ENCODE measurements at regions not wholly inside any gene's neighbourhood (a gene's known extent, or its start where the extent isn't known, plus 50 kb on each side); places are given as distances from the start of the nearest gene placed in this dataset.

DNA sequence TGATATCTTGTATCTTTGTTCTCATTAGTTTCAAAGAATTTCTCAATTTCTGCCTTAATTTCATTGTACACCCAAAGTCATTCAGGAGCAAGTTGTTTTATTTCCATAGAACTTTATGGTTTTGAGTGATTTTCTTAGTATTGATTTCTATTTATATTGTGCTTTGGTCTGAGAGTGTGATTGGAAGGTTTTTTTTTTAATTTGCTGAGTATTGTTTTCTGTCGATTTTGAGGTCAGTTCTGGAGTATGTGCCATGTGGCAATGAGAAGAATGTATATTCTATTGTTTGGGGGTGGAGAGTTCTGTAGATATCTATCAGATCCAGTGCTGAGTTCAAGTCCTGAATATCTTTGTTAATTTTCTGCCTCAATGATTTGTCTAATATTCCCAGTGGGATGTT is 138.4 kb downstream of the MOBP start:
- H2AK9ac ChIP-seq (replicated peaks; ENCODE audit: low read depth, low read length, poor library complexity): no peak overlapping the region
- no peak overlapping the region for H2AFZ ChIP-seq (replicated peaks; ENCODE audit: low read length, poor library complexity)
- no peak overlapping the region for H3K27ac ChIP-seq (ENCODE audit: insufficient read depth, low read length)
- H3K4me1 ChIP-seq (ENCODE audit: control insufficient read depth, insufficient read depth, low read length): no peaks in the 10 kb centered on the region
- H3K27me3 ChIP-seq (ENCODE audit: control insufficient read depth, insufficient read depth, low read length): no peaks in the 10 kb centered on the region
- no peak overlapping the region for H3K56ac ChIP-seq (ENCODE audit: extremely low read depth, insufficient read depth, low read length)
- no peak overlapping the region for H3K23ac ChIP-seq (ENCODE audit: low read depth, low read length)
- no peak overlapping the region for H2BK5ac ChIP-seq (ENCODE audit: low read depth, low read length, poor library complexity, severe bottlenecking)
- H4K8ac ChIP-seq (ENCODE audit: low read depth in 2 of 2, low read length in 2 of 2): no peak overlapping the region
- no peaks in the 10 kb centered on the region for H3K36me3 ChIP-seq (ENCODE audit: control insufficient read depth, insufficient read depth, low read length)
- H3K9ac ChIP-seq (ENCODE audit: low read depth, low read length): no peak overlapping the region
- dilution Hi-C loops (cut with HindIII; ENCODE audit: low sequenced_read_pairs, unreplicated experiment) (no loop called here), in situ Hi-C loops (cut with MboI; ENCODE audit: low sequenced_read_pairs) (no loop called here), intact Hi-C loops (cut with micrococcal nuclease) (no loop called here)
- H2BK20ac ChIP-seq (ENCODE audit: low read depth, low read length): no peak overlapping the region
- no peaks in the 10 kb centered on the region for H3K9me1 ChIP-seq (ENCODE audit: insufficient read depth, low read length)
- ChIA-PET POLR2A (ENCODE audit: unreplicated experiment) (no interaction called here), CTCF (no interaction called here)
- no peak overlapping the region for H2BK120ac ChIP-seq (ENCODE audit: low read depth, low read length)
- H2BK15ac ChIP-seq (ENCODE audit: low read depth, low read length): no peak overlapping the region
- H3K4me3 ChIP-seq (ENCODE audit: insufficient read depth, low read depth, low read length): no peak overlapping the region
- TF ChIP-seq FOS (IDR thresholded peaks at IDR 0.05; ENCODE audit: low read depth, low read length): no peak
- no peak for TF ChIP-seq RCOR1 (IDR thresholded peaks at IDR 0.05; ENCODE audit: insufficient replicate concordance, low read length)
- no peak for TF ChIP-seq MAZ (IDR thresholded peaks at IDR 0.05; ENCODE audit: borderline replicate concordance, low read depth, low read length)
- no peak for TF ChIP-seq NFE2L2 (IDR thresholded peaks at IDR 0.05; ENCODE audit: low read depth, low read length)
- TF ChIP-seq SMC3 (IDR thresholded peaks at IDR 0.05; ENCODE audit: low read depth, low read length): no peak
- TF ChIP-seq CTCF (conservative IDR thresholded peaks at IDR 0.05; ENCODE audit: low read depth, low read length): no peak
- no peak for TF ChIP-seq RAD21 (IDR thresholded peaks at IDR 0.05; ENCODE audit: low read length)
- no peak for TF ChIP-seq RFX5 (IDR thresholded peaks at IDR 0.05; ENCODE audit: low read depth, low read length)
- TF ChIP-seq USF2 (IDR thresholded peaks at IDR 0.05; ENCODE audit: low read depth, low read length): no peak
- no peak for TF ChIP-seq POLR2A (IDR thresholded peaks at IDR 0.05; ENCODE audit: low read depth, low read length)
- no peak for TF ChIP-seq CEBPB (IDR thresholded peaks at IDR 0.05; ENCODE audit: low read depth, low read length)
- TF ChIP-seq BHLHE40 (IDR thresholded peaks at IDR 0.05; ENCODE audit: low read depth, low read length): no peak
- no peak for TF ChIP-seq CHD1 (IDR thresholded peaks at IDR 0.05; ENCODE audit: low read depth, low read length)
- no peak for TF ChIP-seq MXI1 (IDR thresholded peaks at IDR 0.05; ENCODE audit: borderline replicate concordance, low read depth, low read length)
- TF ChIP-seq ELK1 (IDR thresholded peaks at IDR 0.05; ENCODE audit: borderline replicate concordance, low read depth, low read length): no peak
- TF ChIP-seq MAFK (IDR thresholded peaks at IDR 0.05; ENCODE audit: low read depth, low read length): no peak
- no CpG with 5 or more reads among the region's 1 CpG for WGBS, 2 experiments (ENCODE audit: extremely low coverage in 2 of 2, insufficient read length in 1 of 2)
- H2AK5ac ChIP-seq (ENCODE audit: low read depth, low read length): no peak overlapping the region
- no peak overlapping the region for H3K14ac ChIP-seq (replicated peaks; ENCODE audit: low read depth, low read length)
- ATAC-seq (ENCODE audit: low read depth): no peak
- no peak overlapping the region for H3K4ac ChIP-seq (ENCODE audit: low read depth, low read length)
- DNase-seq: no peak
- H4K5ac ChIP-seq (ENCODE audit: low read depth, low read length): no peak overlapping the region
- H3K4me2 ChIP-seq (ENCODE audit: low read depth, low read length): no peak overlapping the region
- H3K18ac ChIP-seq (ENCODE audit: low read depth, low read length): no peak overlapping the region
- BruUV-seq (replicated peaks): no TSS peak
- peaks cover 2% of the 10 kb centered on the region; the same call in 1 of the 2 replicates for H3K9me3 ChIP-seq (ENCODE audit: control insufficient read depth, insufficient read depth, low read length)
- no peaks in the 10 kb centered on the region for H4K20me1 ChIP-seq (ENCODE audit: insufficient read depth, low read length)
- no peaks in the 10 kb centered on the region for H3K79me1 ChIP-seq (ENCODE audit: low read depth in 1 of 2, low read length in 2 of 2)
- no peak overlapping the region for H4K91ac ChIP-seq (ENCODE audit: insufficient read depth, low read depth, low read length)

Measured in IMR-90 (cell line).